ENCODE measurements at regions not wholly inside any gene's neighbourhood (a gene's known extent, or its start where the extent isn't known, plus 50 kb on each side); places are given as distances from the start of the nearest gene placed in this dataset.
"Not testable (repeated sequence)": the region's sequence is repeated elsewhere in the genome, so short reads cannot be mapped to it uniquely, and the experiment has no call there.

GRCh38 chr4:177528620-177529019 is 86.4 kb upstream of the AGA start:
- TF ChIP-seq EZH2 (IDR thresholded peaks at IDR 0.05; ENCODE audit: borderline replicate concordance, low read depth, low read length, poor library complexity, severe bottlenecking) (no peak), CTCF (conservative IDR thresholded peaks at IDR 0.05; ENCODE audit: low read depth, low read length) (no peak)
- H3K27ac ChIP-seq (ENCODE audit: low read depth, low read length, poor library complexity, severe bottlenecking), result no peak overlapping the region
- DNase-seq (ENCODE audit: low spot score), result no peak
- H3K27me3 ChIP-seq (replicated peaks; ENCODE audit: insufficient read depth, low read depth, low read length, poor library complexity), result no peaks in the 10 kb centered on the region
- H3K4me3 ChIP-seq (ENCODE audit: low read depth, low read length, poor library complexity, severe bottlenecking), result no peak overlapping the region
- H3K9me3 ChIP-seq (ENCODE audit: low read depth, low read length, poor library complexity, severe bottlenecking), result no peaks in the 10 kb centered on the region
- POLR2A ChIA-PET (ENCODE audit: low non-redundant PET), result no interaction called here
- BruUV-seq (replicated peaks), result no TSS peak
- CTCF ChIA-PET, result no interaction called here
- intact Hi-C loops (cut with micrococcal nuclease; ENCODE audit: unreplicated experiment), result no loop called here
- H3K4me1 ChIP-seq (ENCODE audit: insufficient read depth, low read length, poor library complexity, severe bottlenecking), result no peaks in the 10 kb centered on the region
- no peaks in the 10 kb centered on the region for H3K36me3 ChIP-seq (ENCODE audit: insufficient read depth, low read length, poor library complexity, severe bottlenecking)

- H3K27ac ChIP-seq (ENCODE audit: low read depth, low read length, poor library complexity, severe bottlenecking), result no peak overlapping the region
- no peaks in the 10 kb centered on the region for H3K36me3 ChIP-seq (ENCODE audit: insufficient read depth, low read length, poor library complexity, severe bottlenecking)
- TF ChIP-seq CTCF (conservative IDR thresholded peaks at IDR 0.05; ENCODE audit: low read depth, low read length), result no peak
- no peak for TF ChIP-seq EZH2 (IDR thresholded peaks at IDR 0.05; ENCODE audit: borderline replicate concordance, low read depth, low read length, poor library complexity, severe bottlenecking)
- no TSS peak for BruUV-seq (replicated peaks)
- no peak for DNase-seq (ENCODE audit: low spot score)
- H3K4me1 ChIP-seq (ENCODE audit: insufficient read depth, low read length, poor library complexity, severe bottlenecking), result no peaks in the 10 kb centered on the region
- intact Hi-C loops (cut with micrococcal nuclease; ENCODE audit: unreplicated experiment), result no loop called here
- POLR2A ChIA-PET (ENCODE audit: low non-redundant PET), result no interaction called here
- H3K9me3 ChIP-seq (ENCODE audit: low read depth, low read length, poor library complexity, severe bottlenecking), result no peaks in the 10 kb centered on the region
- H3K4me3 ChIP-seq (ENCODE audit: low read depth, low read length, poor library complexity, severe bottlenecking), result no peak overlapping the region
- no peaks in the 10 kb centered on the region for H3K27me3 ChIP-seq (replicated peaks; ENCODE audit: insufficient read depth, low read depth, low read length, poor library complexity)
- CTCF ChIA-PET, result no interaction called here
These were observed 88.3 kb upstream of the AGA start for GRCh38 chr4:177530561-177530960.

DNA sequence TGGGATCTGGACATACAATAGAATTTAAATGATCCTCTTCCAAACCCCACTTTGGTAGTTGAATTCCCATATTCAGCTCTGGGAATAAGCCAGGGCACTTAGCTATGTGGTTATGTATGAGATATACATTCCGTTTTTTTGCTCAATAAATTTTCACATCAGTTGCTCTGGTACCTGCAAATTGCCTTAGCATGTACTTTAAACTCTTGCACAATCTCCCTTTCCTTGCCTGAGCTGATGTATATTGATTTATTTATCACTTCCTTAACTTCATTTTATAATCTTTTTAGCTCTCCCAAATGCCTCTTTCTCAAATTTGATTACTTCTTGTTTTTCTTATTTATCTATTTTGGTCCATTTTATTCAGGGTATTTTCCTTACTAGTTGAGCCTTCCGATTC is 90.1 kb upstream of the AGA start:
- Histone ChIP-seq H3K4me3 (ENCODE audit: low read depth, low read length, poor library complexity, severe bottlenecking) (no peak overlapping the region), H3K4me1 (ENCODE audit: insufficient read depth, low read length, poor library complexity, severe bottlenecking) (no peaks in the 10 kb centered on the region), H3K27ac (ENCODE audit: low read depth, low read length, poor library complexity, severe bottlenecking) (no peak overlapping the region), H3K27me3 (replicated peaks; ENCODE audit: insufficient read depth, low read depth, low read length, poor library complexity) (no peaks in the 10 kb centered on the region), H3K9me3 (ENCODE audit: low read depth, low read length, poor library complexity, severe bottlenecking) (no peaks in the 10 kb centered on the region), H3K36me3 (ENCODE audit: insufficient read depth, low read length, poor library complexity, severe bottlenecking) (no peaks in the 10 kb centered on the region)
- ChIA-PET POLR2A (ENCODE audit: low non-redundant PET) (no interaction called here), CTCF (no interaction called here)
- no peak for TF ChIP-seq EZH2 (IDR thresholded peaks at IDR 0.05; ENCODE audit: borderline replicate concordance, low read depth, low read length, poor library complexity, severe bottlenecking)
- no peak for TF ChIP-seq CTCF (conservative IDR thresholded peaks at IDR 0.05; ENCODE audit: low read depth, low read length)
- intact Hi-C loops (cut with micrococcal nuclease; ENCODE audit: unreplicated experiment), result no loop called here
- no TSS peak for BruUV-seq (replicated peaks)
- no peak for DNase-seq (ENCODE audit: low spot score)

DNA sequence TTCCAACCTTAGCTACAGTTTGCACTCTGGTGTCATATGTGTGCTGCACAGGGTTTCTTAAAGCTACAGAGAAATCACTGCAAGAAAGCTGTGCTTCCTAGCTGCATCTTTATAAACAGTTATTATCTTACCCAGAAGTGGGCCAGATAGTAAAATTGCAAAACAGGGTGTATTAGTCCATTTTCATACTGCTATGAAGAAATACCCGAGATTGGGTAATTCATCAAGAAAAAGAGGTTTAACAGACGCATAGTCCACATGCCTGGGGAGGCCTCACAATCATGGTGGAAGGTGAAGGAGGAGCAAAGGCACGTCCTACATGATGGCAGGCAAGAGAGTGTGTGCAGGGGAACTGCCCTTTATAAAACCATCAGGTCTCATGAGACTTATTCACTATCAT is 92.6 kb upstream of the AGA start:
- H3K4me3 ChIP-seq (ENCODE audit: low read depth, low read length, poor library complexity, severe bottlenecking); DNase-seq (ENCODE audit: low spot score); BruUV-seq (replicated peaks); CTCF ChIA-PET; H3K27ac ChIP-seq (ENCODE audit: low read depth, low read length, poor library complexity, severe bottlenecking); H3K36me3 ChIP-seq (ENCODE audit: insufficient read depth, low read length, poor library complexity, severe bottlenecking); H3K9me3 ChIP-seq (ENCODE audit: low read depth, low read length, poor library complexity, severe bottlenecking); intact Hi-C loops (cut with micrococcal nuclease; ENCODE audit: unreplicated experiment); H3K27me3 ChIP-seq (replicated peaks; ENCODE audit: insufficient read depth, low read depth, low read length, poor library complexity); POLR2A ChIA-PET (ENCODE audit: low non-redundant PET); H3K4me1 ChIP-seq (ENCODE audit: insufficient read depth, low read length, poor library complexity, severe bottlenecking): not testable (repeated sequence)
